H1 (cell line): ENCODE measurements at regions not wholly inside any gene's neighbourhood (a gene's known extent, or its start where the extent isn't known, plus 50 kb on each side); places are given as distances from the start of the nearest gene placed in this dataset.

Experiments used
- CTCF ChIA-PET: fragments of 300-600 bp; sonication (Branson Sonifier 250); formaldehyde crosslinking; loops from one replicate; lab custom pipeline; 2021; ENCODE audit not compliant: partially characterized antibody; lab: Charles Lee
- POLR2A ChIA-PET: fragments of 300-600 bp; sonication (Branson Sonifier 250); formaldehyde crosslinking; loops from one replicate; lab custom pipeline; 2021; ENCODE audit warnings: inconsistent platforms; ENCODE audit not compliant: partially characterized antibody; lab: Charles Lee
- DNase-seq, 2 experiments: peaks; one replicate each; pipeline versions ENCODE4 v3.0.0 to v3.0.0-alpha.2; 2010 to 2022; ENCODE audit warnings: low spot score in 2 of 2, low read depth in 1 of 2, mixed read lengths in 1 of 2
- FAIRE-seq: peaks from 2 replicates; lab custom pipeline; 2011; peaks lifted over from hg19 to GRCh38; lab: Jason Lieb, UNC
- H2AFZ ChIP-seq: 2 replicates; pipeline ENCODE4 v1.8.1; 2012; ENCODE audit warnings: low read length, inconsistent platforms
- H2AK5ac ChIP-seq: 2 replicates; pipeline ENCODE4 v1.6.1; 2013; ENCODE audit warnings: low read depth, low read length
- H2BK120ac ChIP-seq: replicated peaks from 2 replicates; pipeline ENCODE3; 2013; ENCODE audit warnings: low read depth, low read length, inconsistent platforms
- H2BK12ac ChIP-seq: 2 replicates; pipeline ENCODE4 v1.6.1; 2013; ENCODE audit warnings: low read depth, low read length
- H2BK15ac ChIP-seq: 2 replicates; pipeline ENCODE4 v1.6.1; 2013; ENCODE audit warnings: low read length
- H2BK20ac ChIP-seq: 2 replicates; pipeline ENCODE4 v1.6.1; 2013; ENCODE audit warnings: low read length
- H2BK5ac ChIP-seq: 2 replicates; pipeline ENCODE4 v1.6.1; 2013; ENCODE audit warnings: low read depth, low read length
- H3K14ac ChIP-seq: 2 replicates; pipeline ENCODE4 v1.6.1; 2013; ENCODE audit warnings: inconsistent platforms; ENCODE audit not compliant: insufficient read length
- H3K18ac ChIP-seq: 2 replicates; pipeline ENCODE4 v1.6.1; 2013; ENCODE audit warnings: low read length; ENCODE audit errors: extremely low read depth
- H3K23ac ChIP-seq: 2 replicates; pipeline ENCODE4 v1.6.1; 2013; ENCODE audit warnings: inconsistent platforms; ENCODE audit not compliant: insufficient read length
- H3K23me2 ChIP-seq: 2 replicates; pipeline ENCODE4 v1.6.1; 2013; ENCODE audit warnings: low read depth, low read length
- H3K27ac ChIP-seq: 2 replicates; pipeline ENCODE4 v1.6.1; 2011; ENCODE audit warnings: low read depth, low read length, inconsistent platforms
- H3K27me3 ChIP-seq, 4 experiments: replicated peaks in 1 of 4; 1 replicate in 1 of 4; 2 replicates in 3 of 4; pipeline versions ENCODE4 v1.6.1 to v1.8.1; 2011 to 2013; ENCODE audit warnings: low read length in 3 of 4, mild to moderate bottlenecking in 3 of 4, inconsistent platforms in 2 of 4, mixed read lengths in 2 of 4, moderate library complexity in 1 of 4; ENCODE audit not compliant: control insufficient read depth in 3 of 4, insufficient read depth in 3 of 4; ENCODE audit errors: extremely low read depth in 1 of 4
- H3K36me3 ChIP-seq, 4 experiments: 2 replicates each; pipeline versions ENCODE4 v1.6.1 to v1.8.1; 2011 to 2013; ENCODE audit warnings: mild to moderate bottlenecking in 4 of 4, low read length in 3 of 4, moderate library complexity in 2 of 4, control low read depth in 1 of 4, inconsistent platforms in 1 of 4; ENCODE audit not compliant: insufficient read depth in 4 of 4, control insufficient read depth in 2 of 4
- H3K4ac ChIP-seq: replicated peaks from 2 replicates; pipeline ENCODE3; 2013; ENCODE audit warnings: low read length, low read depth, mixed read lengths, inconsistent platforms; ENCODE audit not compliant: insufficient read length
- H3K4me1 ChIP-seq, 4 experiments: replicated peaks in 1 of 4; 1 replicate in 1 of 4; 2 replicates in 3 of 4; pipeline versions ENCODE4 v1.6.1 to v1.8.1; 2011 to 2013; ENCODE audit warnings: low read length in 3 of 4, inconsistent platforms in 2 of 4, mixed read lengths in 1 of 4; ENCODE audit not compliant: insufficient read depth in 4 of 4, control insufficient read depth in 3 of 4
- H3K4me2 ChIP-seq, 2 experiments: 2 replicates each; pipeline versions ENCODE4 v1.6.1 to v1.8.1; 2011 to 2013; ENCODE audit warnings: low read depth in 2 of 2, low read length in 2 of 2, control low read depth in 1 of 2, inconsistent platforms in 1 of 2, mild to moderate bottlenecking in 1 of 2; ENCODE audit not compliant: insufficient read depth in 1 of 2
- H3K4me3 ChIP-seq, 4 experiments: fragments of 200-600, 300-600 bp in 1 of 4; sonication (generic), shearing (Covaris generic), sonication (Bioruptor Twin) in 1 of 4; 2 replicates each; pipeline versions ENCODE4 v1.5.1 to v1.8.1; 2011 to 2016; ENCODE audit warnings: low read length in 4 of 4, low read depth in 3 of 4, control low read depth in 2 of 4, inconsistent platforms in 2 of 4, mild to moderate bottlenecking in 2 of 4, mixed read lengths in 1 of 4, moderate library complexity in 1 of 4; ENCODE audit not compliant: insufficient read depth in 2 of 4; ENCODE audit errors: extremely low read depth in 1 of 4
- H3K56ac ChIP-seq: replicated peaks from 2 replicates; pipeline ENCODE3; 2013; ENCODE audit warnings: low read depth, mild to moderate bottlenecking, mixed read lengths, low read length, inconsistent platforms; ENCODE audit not compliant: insufficient read length
- H3K79me1 ChIP-seq: 2 replicates; pipeline ENCODE4 v1.6.1; 2013; ENCODE audit warnings: low read depth, low read length, control low read depth
- H3K79me2 ChIP-seq, 2 experiments: 2 replicates each; pipeline versions ENCODE4 v1.6.1 to v1.8.1; 2012 to 2013; ENCODE audit warnings: low read length in 2 of 2, mild to moderate bottlenecking in 2 of 2, inconsistent platforms in 1 of 2; ENCODE audit not compliant: insufficient read depth in 2 of 2, control insufficient read depth in 1 of 2
- H3K9ac ChIP-seq, 4 experiments: replicated peaks in 1 of 4; 1 replicate in 1 of 4; 2 replicates in 3 of 4; pipeline versions ENCODE4 v1.6.1 to v1.8.1; 2011 to 2013; ENCODE audit warnings: low read depth in 3 of 4, low read length in 3 of 4, control low read depth in 2 of 4, mild to moderate bottlenecking in 2 of 4, moderate library complexity in 2 of 4, inconsistent platforms in 1 of 4; ENCODE audit errors: extremely low read depth in 1 of 4
- H3K9me3 ChIP-seq, 2 experiments: 2 replicates each; pipeline versions ENCODE4 v1.6.1 to v1.8.1; 2012 to 2013; ENCODE audit warnings: mild to moderate bottlenecking in 2 of 2, moderate library complexity in 2 of 2, control low read depth in 1 of 2, inconsistent platforms in 1 of 2, low read depth in 1 of 2, low read length in 1 of 2, mixed read lengths in 1 of 2; ENCODE audit not compliant: insufficient read depth in 2 of 2
- H4K20me1 ChIP-seq, 2 experiments: replicated peaks in 1 of 2; 2 replicates each; pipeline versions ENCODE3 to v1.8.1; 2011 to 2013; ENCODE audit warnings: inconsistent platforms in 2 of 2, low read length in 2 of 2, mild to moderate bottlenecking in 1 of 2; ENCODE audit not compliant: insufficient read depth in 2 of 2, control insufficient read depth in 1 of 2
- H4K5ac ChIP-seq: 2 replicates; pipeline ENCODE4 v1.6.1; 2013; ENCODE audit warnings: low read length, low read depth, mixed read lengths, inconsistent platforms; ENCODE audit not compliant: insufficient read length
- H4K8ac ChIP-seq: 2 replicates; pipeline ENCODE4 v1.8.0; 2013; ENCODE audit warnings: mild to moderate bottlenecking, moderate library complexity, low read length, inconsistent platforms; ENCODE audit not compliant: insufficient read depth; ENCODE audit errors: extremely low read depth
- H4K91ac ChIP-seq: replicated peaks from 2 replicates; pipeline ENCODE3; 2013; ENCODE audit warnings: low read length, mixed read lengths, inconsistent platforms; ENCODE audit not compliant: insufficient read length
- ATF2 ChIP-seq: IDR thresholded peaks from 2 replicates; pipeline ENCODE4 v1.6.1; 2012; ENCODE audit warnings: low read length, inconsistent platforms
- CBX5 ChIP-seq: fragments of 300-800, 300-1000 bp; sonication (generic); IDR thresholded peaks from 2 replicates; pipeline ENCODE4 v1.7.1; 2016; ENCODE audit warnings: antibody characterized with exemption, low read length, low read depth
- FOSL1 ChIP-seq: IDR thresholded peaks from 2 replicates; pipeline ENCODE4 v1.6.1; 2011; ENCODE audit warnings: mild to moderate bottlenecking, low read depth, low read length, moderate library complexity; ENCODE audit not compliant: insufficient read depth
- RAD21 ChIP-seq, 2 experiments: IDR thresholded peaks in 1 of 2; conservative IDR thresholded peaks in 1 of 2; 2 replicates each; pipeline ENCODE4 v1.6.1; 2011; ENCODE audit warnings: low read depth in 2 of 2, low read length in 2 of 2, improper control_type of control experiment in 1 of 2, inconsistent platforms in 1 of 2, mild to moderate bottlenecking in 1 of 2, moderate library complexity in 1 of 2
- SRF ChIP-seq: IDR thresholded peaks from 2 replicates; pipeline ENCODE4 v1.6.1; 2011; ENCODE audit warnings: mild to moderate bottlenecking, low read depth, low read length, moderate library complexity
- SUZ12 ChIP-seq: fragments of 200-600 bp; sonication (generic); IDR thresholded peaks from 2 replicates; pipeline ENCODE4 v1.6.1; 2012; ENCODE audit warnings: mild to moderate bottlenecking, inconsistent platforms, low read length, moderate library complexity, mixed read lengths
- WGBS, 2 experiments: shearing (Covaris generic) in 1 of 2; methylation state at CpG; one replicate each; pipeline versions ENCODE4 v1.1.6 to v1.1.7; 2013 to 2015; ENCODE audit warnings: low lambda C conversion rate in 2 of 2, mixed read lengths in 2 of 2, inconsistent platforms in 1 of 2, low coverage in 1 of 2, missing lambda C conversion rate in 1 of 2; ENCODE audit not compliant: insufficient replicate concordance in 2 of 2, insufficient coverage in 1 of 2, insufficient read length in 1 of 2; ENCODE audit errors: extremely low coverage in 1 of 2, missing lambda C conversion rate in 1 of 2; 5-methylcytosine and 5-hydroxymethylcytosine counted together

GRCh38 chr9:81771571-81771970 lies 82.2 kb upstream of the TLE1 start:
- no peak overlapping the region for H3K4me2 ChIP-seq
- no peaks in the 10 kb centered on the region for H3K79me1 ChIP-seq
- no peak overlapping the region for H3K23ac ChIP-seq
- H3K4me1 ChIP-seq, result no peaks in the 10 kb centered on the region
- FAIRE-seq, result no peak
- H3K27me3 ChIP-seq, result no peaks in the 10 kb centered on the region
- H2BK5ac ChIP-seq, result no peak overlapping the region
- TF ChIP-seq SUZ12 (no peak), FOSL1 (no peak), CBX5 (no peak), SRF (no peak), RAD21 (IDR thresholded peaks at IDR 0.05 in 1 of 2, conservative IDR thresholded peaks at IDR 0.05 in 1 of 2; ENCODE audit: low read depth in 2 of 2, low read length in 2 of 2) (no peak), ATF2 (no peak)
- no peak overlapping the region for H4K5ac ChIP-seq
- H2BK15ac ChIP-seq, result no peak overlapping the region
- WGBS, 2 experiments, result 83% methylated on average over 4 of the region's 4 CpGs; no CpG with 5 or more reads in 1 of the 2 experiments
- no peaks in the 10 kb centered on the region for H3K23me2 ChIP-seq
- H3K18ac ChIP-seq, result no peak overlapping the region
- H3K36me3 ChIP-seq, result no peaks in the 10 kb centered on the region
- no peak overlapping the region for H3K14ac ChIP-seq
- H3K56ac ChIP-seq, result no peak overlapping the region
- H2BK120ac ChIP-seq, result no peak overlapping the region
- no peaks in the 10 kb centered on the region for H3K79me2 ChIP-seq
- no peak overlapping the region for H3K9ac ChIP-seq
- no peak overlapping the region for H2AK5ac ChIP-seq
- no peak overlapping the region for H4K91ac ChIP-seq
- H4K20me1 ChIP-seq, result no peaks in the 10 kb centered on the region
- no peak overlapping the region for H2AFZ ChIP-seq
- no peak overlapping the region for H3K4me3 ChIP-seq
- H3K27ac ChIP-seq, result no peak overlapping the region
- DNase-seq, result no peak
- H3K9me3 ChIP-seq, result peaks cover 5 to 7% of the 10 kb centered on the region in 2 experiments; a peak in 2 of 4 replicates
- no peak overlapping the region for H2BK12ac ChIP-seq
- H4K8ac ChIP-seq, result no peak overlapping the region
- no peak overlapping the region for H2BK20ac ChIP-seq
- no peak overlapping the region for H3K4ac ChIP-seq
- POLR2A ChIA-PET, result no interaction called here
- CTCF ChIA-PET, result no interaction called here
